CD14-positive monocyte (primary cell): ENCODE measurements at regions not wholly inside any gene's neighbourhood (a gene's known extent, or its start where the extent isn't known, plus 50 kb on each side); places are given as distances from the start of the nearest gene placed in this dataset.

Source experiments
- DNase-seq, 3 donors: peaks; one replicate each; pipeline ENCODE4 v3.0.0-alpha.2; 2011 to 2022
- H2AFZ ChIP-seq: 2 replicates; pipeline ENCODE4 v1.6.0; 2012; ENCODE audit warnings: mild to moderate bottlenecking, low read depth, low read length, inconsistent platforms; ENCODE audit not compliant: insufficient read depth, poor library complexity, severe bottlenecking
- H3K27ac ChIP-seq, 2 donors: 1 replicate in 1 of 2; 2 replicates in 1 of 2; pipeline ENCODE4 v1.5.1; 2012 to 2013; ENCODE audit warnings: low read length in 2 of 2, control low read depth in 1 of 2, inconsistent platforms in 1 of 2, low read depth in 1 of 2, mild to moderate bottlenecking in 1 of 2
- H3K27me3 ChIP-seq, 2 donors: one replicate each; pipeline versions ENCODE4 v1.6.0 to v1.6.1; 2011 to 2013; ENCODE audit warnings: low read length in 2 of 2; ENCODE audit not compliant: control insufficient read depth in 2 of 2, insufficient read depth in 2 of 2
- H3K36me3 ChIP-seq, 2 donors: replicated peaks in 1 of 2; 1 replicate in 1 of 2; 2 replicates in 1 of 2; pipeline versions ENCODE4 v1.5.1 to v1.6.1; 2012 to 2013; ENCODE audit warnings: low read length in 2 of 2, control low read depth in 1 of 2, inconsistent platforms in 1 of 2, mild to moderate bottlenecking in 1 of 2; ENCODE audit not compliant: insufficient read depth in 2 of 2, control insufficient read depth in 1 of 2
- H3K4me1 ChIP-seq, 2 donors: 1 replicate in 1 of 2; 2 replicates in 1 of 2; pipeline versions ENCODE4 v1.5.1 to v1.6.1; 2012 to 2013; ENCODE audit warnings: low read length in 2 of 2, control low read depth in 1 of 2, inconsistent platforms in 1 of 2, mild to moderate bottlenecking in 1 of 2, moderate library complexity in 1 of 2; ENCODE audit not compliant: insufficient read depth in 2 of 2, control insufficient read depth in 1 of 2
- H3K4me2 ChIP-seq: replicated peaks from 2 replicates; pipeline ENCODE3; 2012; ENCODE audit warnings: low read length, moderate library complexity, mild to moderate bottlenecking; ENCODE audit not compliant: poor library complexity, severe bottlenecking; ENCODE audit errors: extremely low read depth
- H3K4me3 ChIP-seq, 3 experiments: fragments of 200-600 bp in 1 of 3; sonication (generic) in 1 of 3; replicated peaks in 1 of 3; 1 replicate in 2 of 3; 2 replicates in 1 of 3; pipeline ENCODE4 v1.5.1; 2011 to 2013; ENCODE audit warnings: low read length in 3 of 3, mild to moderate bottlenecking in 3 of 3, control low read depth in 2 of 3, low read depth in 2 of 3, inconsistent platforms in 1 of 3, moderate library complexity in 1 of 3
- H3K79me2 ChIP-seq: 2 replicates; pipeline ENCODE4 v1.6.0; 2012; ENCODE audit warnings: mild to moderate bottlenecking, control low read depth, inconsistent platforms, low read length, moderate library complexity; ENCODE audit not compliant: insufficient read depth
- H3K9ac ChIP-seq: 2 replicates; pipeline ENCODE4 v1.6.0; 2017; ENCODE audit warnings: low read length, mild to moderate bottlenecking; ENCODE audit not compliant: insufficient read depth, poor library complexity, severe bottlenecking
- H3K9me3 ChIP-seq, 2 donors: replicated peaks in 1 of 2; 1 replicate in 1 of 2; 2 replicates in 1 of 2; pipeline versions ENCODE4 v1.5.1 to v1.6.1; 2012 to 2013; ENCODE audit warnings: low read length in 2 of 2, control low read depth in 1 of 2; ENCODE audit not compliant: control insufficient read depth in 1 of 2, insufficient read depth in 1 of 2
- H4K20me1 ChIP-seq: 2 replicates; pipeline ENCODE4 v1.6.0; 2012; ENCODE audit warnings: mild to moderate bottlenecking, low read length, control low read depth, moderate library complexity; ENCODE audit not compliant: insufficient read depth
- H3K27ac Mint-ChIP-seq, 7 donors: one replicate each; pipeline ENCODE4 v1.8.0; 2020; ENCODE audit warnings: mild to moderate bottlenecking in 7 of 7, mixed read lengths in 7 of 7, moderate library complexity in 6 of 7, inconsistent platforms in 2 of 7
- H3K27me3 Mint-ChIP-seq, 3 donors: one replicate each; pipeline ENCODE4 v1.8.0; 2021 to 2022; ENCODE audit warnings: low read depth in 3 of 3, mild to moderate bottlenecking in 3 of 3, mixed read lengths in 3 of 3, moderate library complexity in 3 of 3, inconsistent platforms in 1 of 3
- H3K36me3 Mint-ChIP-seq, 2 donors: one replicate each; pipeline ENCODE4 v1.8.0; 2020; ENCODE audit warnings: mixed read lengths in 2 of 2, inconsistent platforms in 1 of 2, mild to moderate bottlenecking in 1 of 2
- H3K4me1 Mint-ChIP-seq: one replicate; pipeline ENCODE4 v1.8.0; 2020; ENCODE audit warnings: mild to moderate bottlenecking, mixed read lengths
- H3K4me3 Mint-ChIP-seq, 2 donors: one replicate each; pipeline ENCODE4 v1.8.0; 2020; ENCODE audit warnings: mild to moderate bottlenecking in 2 of 2, mixed read lengths in 2 of 2, moderate library complexity in 1 of 2
- H3K9me3 Mint-ChIP-seq, 7 donors: one replicate each; pipeline ENCODE4 v1.8.0; 2020 to 2022; ENCODE audit warnings: mixed read lengths in 7 of 7, mild to moderate bottlenecking in 6 of 7, moderate library complexity in 6 of 7, inconsistent platforms in 2 of 7
- intact Hi-C, 2 donors: fragments of 100-400 bp; cut with micrococcal nuclease; formaldehyde crosslinking; loops; one replicate each; pipeline versions ENCODE4 v1.15.0 to v1.15.1; 2023
- TF ChIP-seq, protein P1 (sequence below): fragments of 200-600 bp; IDR thresholded peaks from one replicate; pipeline ENCODE4 v1.8.0; 2022; ENCODE audit warnings: antibody characterized with exemption, mild to moderate bottlenecking

- peaks cover 0 to 6% (median 1%) of the 10 kb centered on the region in 7 donors for H3K9me3 Mint-ChIP-seq
- Histone ChIP-seq H3K9me3 (peaks cover 0 to 3% of the 10 kb centered on the region in 2 donors), H4K20me1 (no peaks in the 10 kb centered on the region), H3K36me3 (no peaks in the 10 kb centered on the region), H3K27me3 (no peaks in the 10 kb centered on the region), H3K4me2 (no peak overlapping the region), H3K27ac (no peak overlapping the region), H3K4me3 (no peak overlapping the region), H2AFZ (no peak overlapping the region), H3K4me1 (no peaks in the 10 kb centered on the region), H3K79me2 (no peaks in the 10 kb centered on the region), H3K9ac (no peak overlapping the region)
- H3K27ac Mint-ChIP-seq, result no peak overlapping the region
- intact Hi-C loops, result no loop called here
- TF ChIP-seq, protein P1, sequence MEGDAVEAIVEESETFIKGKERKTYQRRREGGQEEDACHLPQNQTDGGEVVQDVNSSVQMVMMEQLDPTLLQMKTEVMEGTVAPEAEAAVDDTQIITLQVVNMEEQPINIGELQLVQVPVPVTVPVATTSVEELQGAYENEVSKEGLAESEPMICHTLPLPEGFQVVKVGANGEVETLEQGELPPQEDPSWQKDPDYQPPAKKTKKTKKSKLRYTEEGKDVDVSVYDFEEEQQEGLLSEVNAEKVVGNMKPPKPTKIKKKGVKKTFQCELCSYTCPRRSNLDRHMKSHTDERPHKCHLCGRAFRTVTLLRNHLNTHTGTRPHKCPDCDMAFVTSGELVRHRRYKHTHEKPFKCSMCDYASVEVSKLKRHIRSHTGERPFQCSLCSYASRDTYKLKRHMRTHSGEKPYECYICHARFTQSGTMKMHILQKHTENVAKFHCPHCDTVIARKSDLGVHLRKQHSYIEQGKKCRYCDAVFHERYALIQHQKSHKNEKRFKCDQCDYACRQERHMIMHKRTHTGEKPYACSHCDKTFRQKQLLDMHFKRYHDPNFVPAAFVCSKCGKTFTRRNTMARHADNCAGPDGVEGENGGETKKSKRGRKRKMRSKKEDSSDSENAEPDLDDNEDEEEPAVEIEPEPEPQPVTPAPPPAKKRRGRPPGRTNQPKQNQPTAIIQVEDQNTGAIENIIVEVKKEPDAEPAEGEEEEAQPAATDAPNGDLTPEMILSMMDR, result no peak
- DNase-seq, result no peak
- H3K36me3 Mint-ChIP-seq, result no peaks in the 10 kb centered on the region
- H3K4me3 Mint-ChIP-seq, result no peak overlapping the region
- H3K4me1 Mint-ChIP-seq, result no peaks in the 10 kb centered on the region
- no peaks in the 10 kb centered on the region for H3K27me3 Mint-ChIP-seq
Observed at GRCh38 chr11:128206461-128206860, 380.9 kb downstream of the ETS1 start.

DNA sequence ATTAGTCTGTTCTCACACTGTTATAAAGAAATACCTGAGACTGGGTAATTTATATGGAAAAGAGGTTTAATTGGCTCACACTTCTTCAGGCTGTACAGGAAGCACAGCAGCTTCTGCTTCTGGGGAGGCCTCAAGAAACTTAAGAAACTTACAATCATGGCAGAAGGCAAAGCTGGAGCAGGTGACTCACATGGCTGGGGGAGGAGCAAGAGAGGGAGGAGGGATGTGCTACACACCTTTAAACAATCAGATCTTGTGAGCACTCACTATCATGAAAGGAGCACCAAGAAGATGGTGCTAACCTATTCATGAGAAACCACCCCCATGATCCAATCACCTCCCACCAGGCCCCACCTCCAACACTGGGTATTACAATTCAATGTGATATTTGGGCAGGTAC, 381.6 kb downstream of the ETS1 start:
- H2AFZ ChIP-seq, result no peak overlapping the region
- no peaks in the 10 kb centered on the region for H3K36me3 Mint-ChIP-seq
- intact Hi-C loops, result no loop called here
- H3K36me3 ChIP-seq, result no peaks in the 10 kb centered on the region
- no peak overlapping the region for H3K4me2 ChIP-seq
- no peaks in the 10 kb centered on the region for H3K79me2 ChIP-seq
- H3K9me3 ChIP-seq, result peaks cover 0 to 3% of the 10 kb centered on the region in 2 donors
- H3K4me3 Mint-ChIP-seq, result no peak overlapping the region
- no peak overlapping the region for H3K9ac ChIP-seq
- DNase-seq, result no peak
- no peaks in the 10 kb centered on the region for H4K20me1 ChIP-seq
- TF ChIP-seq, protein P1, result no peak
- H3K4me1 ChIP-seq, result no peaks in the 10 kb centered on the region
- H3K27ac ChIP-seq, result no peak overlapping the region
- H3K9me3 Mint-ChIP-seq, result peaks cover 0 to 6% (median 1%) of the 10 kb centered on the region in 7 donors
- no peaks in the 10 kb centered on the region for H3K27me3 Mint-ChIP-seq
- H3K27ac Mint-ChIP-seq, result no peak overlapping the region
- no peaks in the 10 kb centered on the region for H3K27me3 ChIP-seq
- H3K4me1 Mint-ChIP-seq, result no peaks in the 10 kb centered on the region
- no peak overlapping the region for H3K4me3 ChIP-seq
